HCT116 (cell line): ENCODE measurements at regions not wholly inside any gene's neighbourhood (a gene's known extent, or its start where the extent isn't known, plus 50 kb on each side); places are given as distances from the start of the nearest gene placed in this dataset.

ENCODE experiments used
- ATAC-seq: fragments of 200-7000 bp; cut with Tn5 transposase; 2 replicates; pipeline ENCODE4 v1.9.1; 2020; ENCODE audit warnings: mild to moderate bottlenecking, moderate library complexity
- BruUV-seq: library from RNA; stranded (reverse); fragments of 400-500 nt; replicated peaks from 2 replicates; lab custom pipeline; 2021; lab: Mats Ljungman, UMichigan
- CTCF ChIA-PET: fragments of 300-600 bp; sonication (Branson Sonifier 250); formaldehyde crosslinking; loops from one replicate; lab custom pipeline; 2021; ENCODE audit warnings: antibody characterized with exemption; lab: Charles Lee
- POLR2A ChIA-PET: fragments of 300-600, 350-600 bp; sonication (Branson Sonifier 250); formaldehyde crosslinking; loops from one replicate; lab custom pipeline; 2021; ENCODE audit warnings: antibody characterized with exemption; lab: Charles Lee
- RAD21 ChIA-PET, 2 experiments: fragments of 300-600 bp; sonication (Branson Sonifier 250); formaldehyde crosslinking; loops; one replicate each; lab custom pipeline; 2023; ENCODE audit warnings: low total read pairs in 2 of 2; ENCODE audit not compliant: uncharacterized antibody in 2 of 2, unreplicated experiment in 2 of 2, low non-redundant PET in 1 of 2; lab: Charles Lee
- DNase-seq: peaks from one replicate; pipeline ENCODE4 v3.0.0-alpha.2; 2010; ENCODE audit warnings: low read depth, low spot score
- H2AFZ ChIP-seq: fragments of 200-600 bp; shearing (Covaris generic), sonication (generic); 2 replicates; pipeline ENCODE4 v1.6.1; 2017; ENCODE audit warnings: low read depth, mixed run types, mixed read lengths, antibody characterized with exemption, low read length; ENCODE audit not compliant: poor library complexity, severe bottlenecking
- H3K27ac ChIP-seq: 2 replicates; pipeline ENCODE4 v1.5.1; 2012; ENCODE audit warnings: low read depth, low read length
- H3K27me3 ChIP-seq: fragments of 200-600 bp; sonication (generic); 2 replicates; pipeline ENCODE4 v1.6.1; 2016; ENCODE audit warnings: mixed run types, low read length, mixed read lengths; ENCODE audit not compliant: insufficient read depth
- H3K36me3 ChIP-seq, 2 experiments: fragments of 200-500 bp in 1 of 2; fragments of 200-600 bp in 1 of 2; sonication (Bioruptor generic) in 1 of 2; sonication (generic) in 1 of 2; 2 replicates each; pipeline versions ENCODE4 v1.5.1 to v1.6.1; 2014 to 2016; ENCODE audit warnings: low read length in 2 of 2, inconsistent platforms in 1 of 2, mixed read lengths in 1 of 2, mixed run types in 1 of 2; ENCODE audit not compliant: insufficient read depth in 2 of 2, control insufficient read depth in 1 of 2
- H3K4me1 ChIP-seq, 2 experiments: fragments of 200-600 bp in 1 of 2; sonication (generic) in 1 of 2; 2 replicates each; pipeline versions ENCODE4 v1.5.1 to v1.6.1; 2012 to 2017; ENCODE audit warnings: low read length in 2 of 2, inconsistent platforms in 1 of 2, mild to moderate bottlenecking in 1 of 2, mixed read lengths in 1 of 2, mixed run types in 1 of 2, moderate library complexity in 1 of 2; ENCODE audit not compliant: insufficient read depth in 2 of 2, control insufficient read depth in 1 of 2
- H3K4me2 ChIP-seq: fragments of 200-600 bp; sonication (generic); 2 replicates; pipeline ENCODE4 v1.6.1; 2017; ENCODE audit warnings: mixed run types, low read length, mixed read lengths
- H3K4me3 ChIP-seq, 2 experiments: fragments of 200-600 bp in 1 of 2; sonication (generic) in 1 of 2; replicated peaks in 1 of 2; 2 replicates each; pipeline ENCODE4 v1.5.1; 2011 to 2016; ENCODE audit warnings: low read length in 2 of 2, control low read depth in 1 of 2, low read depth in 1 of 2, mild to moderate bottlenecking in 1 of 2, mixed read lengths in 1 of 2, mixed run types in 1 of 2
- H3K79me2 ChIP-seq: fragments of 200-600 bp; sonication (generic); 2 replicates; pipeline ENCODE4 v1.6.1; 2017; ENCODE audit warnings: mild to moderate bottlenecking, mixed run types, low read length, moderate library complexity, mixed read lengths; ENCODE audit not compliant: insufficient read depth
- H3K9ac ChIP-seq: fragments of 200-600 bp; sonication (generic); 2 replicates; pipeline ENCODE4 v1.6.1; 2016; ENCODE audit warnings: low read length, mixed read lengths
- H3K9me2 ChIP-seq: fragments of 200-600 bp; sonication (generic), shearing (Covaris generic); 2 replicates; pipeline ENCODE4 v1.6.1; 2017; ENCODE audit warnings: mixed run types, mild to moderate bottlenecking, moderate library complexity; ENCODE audit not compliant: insufficient read depth
- H3K9me3 ChIP-seq, 2 experiments: fragments of 200-500 bp in 1 of 2; fragments of 200-600 bp in 1 of 2; sonication (Bioruptor generic) in 1 of 2; sonication (generic) in 1 of 2; 2 replicates each; pipeline ENCODE4 v1.6.1; 2014 to 2017; ENCODE audit warnings: low read length in 2 of 2, mixed read lengths in 2 of 2, inconsistent platforms in 1 of 2, low read depth in 1 of 2, mild to moderate bottlenecking in 1 of 2, mixed run types in 1 of 2, moderate library complexity in 1 of 2; ENCODE audit not compliant: control insufficient read depth in 1 of 2, insufficient read depth in 1 of 2
- H4K20me1 ChIP-seq: fragments of 200-600 bp; sonication (generic), shearing (Covaris generic); 2 replicates; pipeline ENCODE4 v1.6.1; 2017; ENCODE audit warnings: mixed run types, mild to moderate bottlenecking, moderate library complexity; ENCODE audit not compliant: insufficient read depth
- CBX3 ChIP-seq: IDR thresholded peaks from 2 replicates; pipeline ENCODE4 v1.6.1; 2012; ENCODE audit warnings: low read depth
- EGR1 ChIP-seq: IDR thresholded peaks from 2 replicates; pipeline ENCODE4 v1.6.1; 2012; ENCODE audit warnings: low read depth
- ELF1 ChIP-seq: IDR thresholded peaks from 2 replicates; pipeline ENCODE4 v1.6.1; 2012; ENCODE audit warnings: low read depth, borderline replicate concordance
- EZH2phosphoT487 ChIP-seq: fragments of 200-600 bp; IDR thresholded peaks from 2 replicates; pipeline ENCODE4 v1.6.1; 2018; ENCODE audit warnings: antibody characterized with exemption, borderline replicate concordance
- JUND ChIP-seq: IDR thresholded peaks from 2 replicates; pipeline ENCODE4 v1.6.1; 2012
- TCF7L2 ChIP-seq: IDR thresholded peaks from 2 replicates; pipeline ENCODE4 v1.7.0; 2011; ENCODE audit warnings: borderline replicate concordance, inconsistent platforms; ENCODE audit not compliant: insufficient read depth, insufficient read length; ENCODE audit errors: extremely low read depth
- intact Hi-C: fragments of 100-400 bp; cut with micrococcal nuclease; formaldehyde crosslinking; loops from 2 replicates; pipeline ENCODE4 v1.10.0; 2022
- TF ChIP-seq, protein P1 (sequence below): IDR thresholded peaks from 2 replicates; pipeline ENCODE4 v1.6.1; 2012; ENCODE audit warnings: low read depth

DNA sequence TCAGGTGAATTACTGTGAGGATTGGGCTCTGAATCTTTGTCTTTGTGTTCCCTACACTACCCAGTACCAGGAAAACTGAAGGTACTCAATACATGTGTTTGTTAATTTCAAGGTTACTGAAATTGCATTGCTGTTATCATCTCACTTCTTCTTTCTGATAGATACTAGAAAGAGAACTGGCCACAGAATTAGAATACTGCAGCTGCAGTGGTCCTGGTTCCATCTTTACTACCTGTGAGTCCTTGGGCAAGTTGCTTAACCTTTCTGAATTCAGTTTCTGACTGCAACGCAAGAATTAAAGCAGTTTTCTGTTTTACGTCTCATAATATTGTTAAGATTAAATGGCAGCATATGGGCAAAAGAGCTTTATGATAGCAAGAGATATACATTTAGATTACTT lies 263.5 kb downstream of the LMO4 start:
- Histone ChIP-seq H3K27ac (no peak overlapping the region), H3K27me3 (no peaks in the 10 kb centered on the region), H3K9me2 (no peaks in the 10 kb centered on the region), H3K4me1 (no peaks in the 10 kb centered on the region), H3K4me3 (no peak overlapping the region), H3K9me3 (no peaks in the 10 kb centered on the region), H3K9ac (no peak overlapping the region), H4K20me1 (no peaks in the 10 kb centered on the region), H3K36me3 (no peaks in the 10 kb centered on the region), H2AFZ (no peak overlapping the region), H3K79me2 (no peaks in the 10 kb centered on the region), H3K4me2 (no peak overlapping the region)
- BruUV-seq: no TSS peak
- CTCF ChIA-PET: no interaction called here
- POLR2A ChIA-PET: no interaction called here
- ATAC-seq: no peak
- RAD21 ChIA-PET: no interaction called here
- DNase-seq: no peak
- TF ChIP-seq EGR1: no peak
- TF ChIP-seq ELF1: no peak
- no peak for TF ChIP-seq TCF7L2
- no peak for TF ChIP-seq EZH2phosphoT487
- TF ChIP-seq, protein P1, sequence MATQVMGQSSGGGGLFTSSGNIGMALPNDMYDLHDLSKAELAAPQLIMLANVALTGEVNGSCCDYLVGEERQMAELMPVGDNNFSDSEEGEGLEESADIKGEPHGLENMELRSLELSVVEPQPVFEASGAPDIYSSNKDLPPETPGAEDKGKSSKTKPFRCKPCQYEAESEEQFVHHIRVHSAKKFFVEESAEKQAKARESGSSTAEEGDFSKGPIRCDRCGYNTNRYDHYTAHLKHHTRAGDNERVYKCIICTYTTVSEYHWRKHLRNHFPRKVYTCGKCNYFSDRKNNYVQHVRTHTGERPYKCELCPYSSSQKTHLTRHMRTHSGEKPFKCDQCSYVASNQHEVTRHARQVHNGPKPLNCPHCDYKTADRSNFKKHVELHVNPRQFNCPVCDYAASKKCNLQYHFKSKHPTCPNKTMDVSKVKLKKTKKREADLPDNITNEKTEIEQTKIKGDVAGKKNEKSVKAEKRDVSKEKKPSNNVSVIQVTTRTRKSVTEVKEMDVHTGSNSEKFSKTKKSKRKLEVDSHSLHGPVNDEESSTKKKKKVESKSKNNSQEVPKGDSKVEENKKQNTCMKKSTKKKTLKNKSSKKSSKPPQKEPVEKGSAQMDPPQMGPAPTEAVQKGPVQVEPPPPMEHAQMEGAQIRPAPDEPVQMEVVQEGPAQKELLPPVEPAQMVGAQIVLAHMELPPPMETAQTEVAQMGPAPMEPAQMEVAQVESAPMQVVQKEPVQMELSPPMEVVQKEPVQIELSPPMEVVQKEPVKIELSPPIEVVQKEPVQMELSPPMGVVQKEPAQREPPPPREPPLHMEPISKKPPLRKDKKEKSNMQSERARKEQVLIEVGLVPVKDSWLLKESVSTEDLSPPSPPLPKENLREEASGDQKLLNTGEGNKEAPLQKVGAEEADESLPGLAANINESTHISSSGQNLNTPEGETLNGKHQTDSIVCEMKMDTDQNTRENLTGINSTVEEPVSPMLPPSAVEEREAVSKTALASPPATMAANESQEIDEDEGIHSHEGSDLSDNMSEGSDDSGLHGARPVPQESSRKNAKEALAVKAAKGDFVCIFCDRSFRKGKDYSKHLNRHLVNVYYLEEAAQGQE: no peak
- TF ChIP-seq CBX3: no peak
- TF ChIP-seq JUND: no peak
- intact Hi-C loops: no loop called here
